ENCODE measurements at regions not wholly inside any gene's neighbourhood (a gene's known extent, or its start where the extent isn't known, plus 50 kb on each side); places are given as distances from the start of the nearest gene placed in this dataset.

- Histone ChIP-seq H3K27ac (no peak overlapping the region), H3K4me1 (replicated peaks) (peaks cover 15% of the 10 kb centered on the region), H3K4me3 (no peak overlapping the region), H3K36me3 (no peaks in the 10 kb centered on the region), H3K9me3 (replicated peaks) (no peaks in the 10 kb centered on the region), H3K27me3 (replicated peaks) (no peaks in the 10 kb centered on the region)
- DNase-seq (ENCODE audit: low read depth in 1 of 2, low spot score in 2 of 2): no peak
Measured at GRCh38 chr16:48447940-48448536, 62.8 kb upstream of the SIAH1 start.

- DNase-seq (ENCODE audit: low read depth in 1 of 2, low spot score in 2 of 2): no peak
- Histone ChIP-seq H3K4me1 (replicated peaks) (peaks cover 15% of the 10 kb centered on the region), H3K27ac (no peak overlapping the region), H3K27me3 (replicated peaks) (no peaks in the 10 kb centered on the region), H3K4me3 (no peak overlapping the region), H3K36me3 (no peaks in the 10 kb centered on the region), H3K9me3 (replicated peaks) (no peaks in the 10 kb centered on the region)
Measured at GRCh38 chr16:48447428-48447827, 62.2 kb upstream of the SIAH1 start.

- Histone ChIP-seq H3K36me3 (no peaks in the 10 kb centered on the region), H3K4me1 (replicated peaks) (peaks cover 15% of the 10 kb centered on the region), H3K4me3 (no peak overlapping the region), H3K27ac (no peak overlapping the region), H3K9me3 (replicated peaks) (no peaks in the 10 kb centered on the region), H3K27me3 (replicated peaks) (no peaks in the 10 kb centered on the region)
- DNase-seq (ENCODE audit: low read depth in 1 of 2, low spot score in 2 of 2): no peak
Measured at GRCh38 chr16:48446534-48446920, 61.3 kb upstream of the SIAH1 start.

- no peaks in the 10 kb centered on the region for H3K36me3 ChIP-seq
Measured at GRCh38 chr16:48445782-48446533, 60.7 kb upstream of the SIAH1 start.

GRCh38 chr16:48444574-48444973 lies 59.4 kb upstream of the SIAH1 start:
- Histone ChIP-seq H3K9me3 (replicated peaks) (no peaks in the 10 kb centered on the region), H3K4me3 (no peak overlapping the region), H3K27ac (peak overlapping the region; percentile 89), H3K4me1 (replicated peaks) (peaks cover 15% of the 10 kb centered on the region), H3K27me3 (replicated peaks) (no peaks in the 10 kb centered on the region), H3K36me3 (no peaks in the 10 kb centered on the region)
- peak; percentile 70 to 81 for DNase-seq (ENCODE audit: low read depth in 1 of 2, low spot score in 2 of 2)

More at GRCh38 chr16:48445782-48446533, 60.7 kb upstream of the SIAH1 start:
- Histone ChIP-seq H3K27ac (peak overlapping the region; percentile 89), H3K4me3 (no peak overlapping the region), H3K4me1 (replicated peaks) (peaks cover 15% of the 10 kb centered on the region), H3K27me3 (replicated peaks) (no peaks in the 10 kb centered on the region), H3K9me3 (replicated peaks) (no peaks in the 10 kb centered on the region)
- no peak for DNase-seq (ENCODE audit: low read depth in 1 of 2, low spot score in 2 of 2)

- Histone ChIP-seq H3K36me3 (no peaks in the 10 kb centered on the region), H3K27me3 (replicated peaks) (no peaks in the 10 kb centered on the region), H3K27ac (no peak overlapping the region), H3K4me3 (no peak overlapping the region), H3K4me1 (replicated peaks) (peaks cover 15% of the 10 kb centered on the region), H3K9me3 (replicated peaks) (no peaks in the 10 kb centered on the region)
- DNase-seq (ENCODE audit: low read depth in 1 of 2, low spot score in 2 of 2): no peak
Measured at GRCh38 chr16:48442379-48442778, 57.2 kb upstream of the SIAH1 start.

- Histone ChIP-seq H3K27ac (no peak overlapping the region), H3K9me3 (replicated peaks) (no peaks in the 10 kb centered on the region), H3K27me3 (replicated peaks) (no peaks in the 10 kb centered on the region), H3K4me1 (replicated peaks) (peaks cover 15% of the 10 kb centered on the region), H3K4me3 (no peak overlapping the region), H3K36me3 (no peaks in the 10 kb centered on the region)
- DNase-seq (ENCODE audit: low read depth in 1 of 2, low spot score in 2 of 2): no peak
Measured at GRCh38 chr16:48441863-48442279, 56.7 kb upstream of the SIAH1 start.

GRCh38 chr16:48441106-48441505 lies 55.9 kb upstream of the SIAH1 start:
- Histone ChIP-seq H3K27ac (no peak overlapping the region), H3K36me3 (no peaks in the 10 kb centered on the region), H3K9me3 (replicated peaks) (no peaks in the 10 kb centered on the region), H3K4me1 (replicated peaks) (peaks cover 15% of the 10 kb centered on the region), H3K4me3 (no peak overlapping the region), H3K27me3 (replicated peaks) (no peaks in the 10 kb centered on the region)
- no peak for DNase-seq (ENCODE audit: low read depth in 1 of 2, low spot score in 2 of 2)

- no peak for DNase-seq (ENCODE audit: low read depth in 1 of 2, low spot score in 2 of 2)
- 0 out of 2 replicates have a peak, but pooled peaks cover 3% of the 10 kb centered on the region for H3K4me1 ChIP-seq (replicated peaks)
- no peaks in the 10 kb centered on the region for H3K27me3 ChIP-seq (replicated peaks)
- H3K36me3 ChIP-seq: no peaks in the 10 kb centered on the region
- H3K4me3 ChIP-seq: no peak overlapping the region
- no peaks in the 10 kb centered on the region for H3K9me3 ChIP-seq (replicated peaks)
- no peak overlapping the region for H3K27ac ChIP-seq
Measured at GRCh38 chr16:48438414-48438813, 53.2 kb upstream of the SIAH1 start.

- Histone ChIP-seq H3K27me3 (replicated peaks) (no peaks in the 10 kb centered on the region), H3K4me1 (replicated peaks) (0 out of 2 replicates have a peak, but pooled peaks cover 3% of the 10 kb centered on the region), H3K9me3 (replicated peaks) (no peaks in the 10 kb centered on the region), H3K36me3 (no peaks in the 10 kb centered on the region), H3K27ac (no peak overlapping the region), H3K4me3 (no peak overlapping the region)
- DNase-seq (ENCODE audit: low read depth in 1 of 2, low spot score in 2 of 2): no peak
Measured at GRCh38 chr16:48435906-48436305, 50.7 kb upstream of the SIAH1 start.

- no peak overlapping the region for H3K4me3 ChIP-seq
- H3K9me3 ChIP-seq (replicated peaks): no peaks in the 10 kb centered on the region
- no peak overlapping the region for H3K27ac ChIP-seq
- DNase-seq (ENCODE audit: low read depth in 1 of 2, low spot score in 2 of 2): no peak
- H3K36me3 ChIP-seq: no peaks in the 10 kb centered on the region
- H3K4me1 ChIP-seq (replicated peaks): 0 out of 2 replicates have a peak, but pooled peaks cover 3% of the 10 kb centered on the region
- H3K27me3 ChIP-seq (replicated peaks): no peaks in the 10 kb centered on the region
Measured at GRCh38 chr16:48435318-48435680, 50.1 kb upstream of the SIAH1 start.

Data from SJSA1 (cell line).